Non-pigmented ciliary epithelial cell (primary cell): ENCODE measurements at regions not wholly inside any gene's neighbourhood (a gene's known extent, or its start where the extent isn't known, plus 50 kb on each side); places are given as distances from the start of the nearest gene placed in this dataset.
A peak's percentile ranks its signal among the peaks of the same experiment; 100 is the strongest.

ENCODE experiments used
- DNase-seq: peaks from one replicate; pipeline ENCODE4 v3.0.0-alpha.2; 2010; ENCODE audit warnings: low read depth

DNA sequence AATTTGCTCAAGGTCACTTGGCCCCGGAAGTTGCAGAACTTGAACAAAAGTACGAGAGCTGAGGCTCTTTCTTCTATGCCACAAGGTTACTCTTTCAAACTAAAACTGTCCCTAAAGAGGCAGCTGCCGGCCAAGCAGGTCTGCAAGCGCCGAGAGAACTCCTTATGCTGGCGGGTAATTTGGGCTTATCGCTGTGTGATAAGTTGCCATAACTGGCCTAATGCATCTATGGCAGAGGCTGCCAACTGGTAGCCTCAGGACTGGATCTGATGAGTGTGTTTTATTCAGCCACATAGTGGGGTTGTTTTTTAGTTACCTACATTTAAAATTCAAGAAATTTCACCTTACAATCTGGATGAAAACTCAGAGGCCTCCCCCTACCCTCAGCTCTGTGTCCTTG is 68.1 kb upstream of the SPOCK1 start:
- no peak for DNase-seq

DNA sequence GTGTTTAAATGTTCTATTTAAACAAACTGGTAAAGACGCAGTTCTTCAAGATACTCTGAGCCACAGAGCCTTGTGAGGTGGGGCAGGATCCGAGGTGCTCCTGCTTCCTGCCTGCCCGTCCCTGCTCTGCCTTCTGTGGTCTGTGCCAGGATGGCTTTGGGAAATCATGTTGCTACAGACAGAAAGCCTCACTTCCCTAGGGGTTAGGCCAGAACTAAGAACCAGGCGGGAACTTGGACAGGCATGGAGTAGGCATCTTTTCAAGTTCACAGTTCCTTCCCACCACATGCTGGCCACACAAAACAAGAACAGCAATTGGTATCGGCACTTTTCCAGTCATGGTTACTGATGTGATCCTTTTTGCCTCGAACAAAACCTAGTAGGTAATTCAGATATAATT is 67.7 kb upstream of the SPOCK1 start:
- no peak for DNase-seq

DNA sequence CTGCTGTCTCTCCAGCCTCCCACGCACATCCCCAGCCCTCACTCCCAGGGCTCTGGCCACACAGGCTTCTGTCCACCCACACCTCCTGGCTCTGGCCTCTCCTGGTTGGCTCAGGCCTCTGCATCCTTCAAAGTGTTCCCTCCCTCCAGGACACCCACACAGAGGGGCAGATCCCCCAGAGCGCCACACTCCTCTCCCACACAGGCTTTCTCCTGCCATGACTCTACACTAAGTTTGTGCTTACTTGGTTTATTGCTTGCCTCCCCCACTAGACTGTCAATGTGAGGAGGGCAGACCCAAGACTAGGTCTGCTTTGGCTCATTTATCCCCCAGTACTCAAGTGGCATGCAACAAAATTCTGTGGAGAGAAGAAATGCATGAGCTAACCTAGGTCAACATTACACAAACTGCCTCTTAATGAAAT is 67.0 kb upstream of the SPOCK1 start:
- no peak for DNase-seq

DNA sequence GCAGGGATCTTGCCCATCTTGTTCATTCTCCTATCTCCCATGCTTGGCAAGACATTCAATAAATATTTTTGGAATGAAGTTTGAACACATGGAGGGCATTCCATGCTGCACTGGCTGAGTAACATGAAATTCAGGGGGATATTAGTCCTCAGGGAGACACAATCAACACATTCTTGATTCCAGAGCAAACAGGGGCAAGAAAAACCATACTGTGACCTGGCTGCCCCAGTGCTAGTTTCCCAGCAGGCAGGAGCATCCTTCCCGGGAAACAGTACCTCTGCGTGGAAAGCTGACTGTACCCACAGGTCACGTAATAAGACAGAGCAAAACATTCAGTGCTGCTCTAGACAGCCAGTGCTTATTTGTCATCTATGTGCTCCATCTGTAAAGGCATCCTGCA is 66.3 kb upstream of the SPOCK1 start:
- no peak for DNase-seq

DNA sequence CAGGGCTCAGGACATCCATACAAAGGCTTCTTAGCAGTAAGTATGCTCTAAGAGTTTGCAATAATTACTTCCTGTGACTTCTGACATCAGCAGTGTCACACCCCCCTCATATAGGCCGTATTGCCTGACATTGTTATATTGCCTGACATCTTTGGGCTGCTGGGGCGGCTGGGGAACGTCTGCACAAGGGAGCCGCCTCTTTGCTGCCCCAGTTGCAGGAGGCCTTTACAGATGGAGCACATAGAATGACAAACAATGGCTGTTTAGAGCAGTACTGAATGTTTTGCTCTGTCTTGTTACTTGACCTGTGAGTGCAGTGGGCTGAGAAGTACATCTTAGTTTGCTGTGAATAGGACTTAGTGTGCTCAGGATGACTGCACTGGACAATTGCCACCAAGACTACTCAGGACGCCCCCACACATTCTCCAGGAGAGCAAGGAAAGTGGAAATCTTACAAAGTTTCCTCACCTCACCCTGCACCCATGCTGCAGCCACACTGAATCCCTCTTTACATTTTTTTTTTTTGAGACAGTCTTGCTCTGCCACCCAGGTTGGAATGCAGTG is 65.4 kb upstream of the SPOCK1 start:
- DNase-seq: no peak

DNA sequence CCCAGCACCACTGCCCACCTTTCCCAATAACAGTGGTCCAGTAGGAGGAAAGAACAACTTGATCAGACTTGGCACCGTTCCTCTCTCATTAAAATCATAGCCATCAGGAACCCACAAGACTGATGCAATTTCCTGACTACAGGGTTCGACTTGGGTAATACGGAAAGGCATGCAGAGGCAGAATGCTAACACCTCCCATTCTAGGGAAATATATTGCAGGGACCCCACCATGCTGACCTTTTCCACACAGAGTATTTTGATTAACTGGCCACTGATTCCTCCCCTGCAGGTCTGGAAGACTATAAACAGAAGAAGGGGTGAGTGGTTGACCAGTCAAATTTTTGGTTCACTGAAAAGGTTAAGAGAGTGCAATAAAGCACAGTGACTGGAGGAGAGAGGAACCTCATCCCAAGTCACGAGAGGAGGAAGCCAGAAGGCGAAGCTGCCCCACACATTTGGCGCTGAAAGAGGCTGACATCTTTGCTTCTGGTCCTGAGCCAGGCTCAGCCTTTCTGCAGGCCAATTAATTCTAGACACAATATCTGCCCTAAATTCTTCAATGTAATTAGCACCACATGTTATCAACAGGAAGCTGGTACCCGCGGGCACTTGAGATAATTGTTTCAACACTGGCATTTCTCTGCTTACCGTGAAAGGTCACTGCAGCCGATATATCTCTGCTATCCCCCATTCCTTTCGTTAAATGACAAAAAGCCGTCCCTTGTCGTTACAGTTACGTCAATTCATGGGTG is 64.7 kb upstream of the SPOCK1 start:
- peak; percentile 75 for DNase-seq

DNA sequence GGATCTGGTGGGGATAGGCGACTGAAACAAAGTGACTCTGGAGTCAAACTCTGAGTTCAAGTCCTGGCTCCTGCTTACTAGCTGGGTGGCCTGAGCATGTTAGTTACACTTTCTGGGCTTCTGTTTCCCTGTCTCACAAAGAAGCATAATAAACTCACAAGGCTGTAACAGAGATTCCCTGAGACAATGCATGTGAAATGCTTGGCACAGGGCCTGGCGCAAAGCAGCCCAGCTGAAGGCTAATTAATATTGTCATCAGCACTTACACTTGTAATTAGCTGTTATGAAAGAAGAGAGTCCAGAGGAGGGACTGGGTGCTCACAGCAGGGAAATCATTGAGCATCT is 64.1 kb upstream of the SPOCK1 start:
- DNase-seq: no peak

DNA sequence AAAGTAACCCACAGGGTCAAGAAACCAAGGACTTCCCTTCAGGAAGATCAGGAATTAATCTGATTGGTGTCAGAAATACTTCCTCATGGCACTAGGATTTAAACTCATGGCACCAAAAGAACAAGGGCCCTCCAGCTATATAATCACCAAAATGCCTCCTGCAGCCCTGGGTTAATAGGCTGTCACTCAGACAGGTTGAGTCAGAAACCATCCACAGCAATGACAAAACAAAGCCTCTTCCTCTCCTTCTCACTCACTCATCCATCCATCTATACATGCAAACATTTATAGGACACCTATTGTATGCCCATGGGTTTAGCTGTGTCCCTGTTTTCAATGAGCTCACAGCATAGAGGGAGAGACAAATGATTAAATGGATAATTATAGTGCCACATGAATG is 62.5 kb upstream of the SPOCK1 start:
- no peak for DNase-seq

DNA sequence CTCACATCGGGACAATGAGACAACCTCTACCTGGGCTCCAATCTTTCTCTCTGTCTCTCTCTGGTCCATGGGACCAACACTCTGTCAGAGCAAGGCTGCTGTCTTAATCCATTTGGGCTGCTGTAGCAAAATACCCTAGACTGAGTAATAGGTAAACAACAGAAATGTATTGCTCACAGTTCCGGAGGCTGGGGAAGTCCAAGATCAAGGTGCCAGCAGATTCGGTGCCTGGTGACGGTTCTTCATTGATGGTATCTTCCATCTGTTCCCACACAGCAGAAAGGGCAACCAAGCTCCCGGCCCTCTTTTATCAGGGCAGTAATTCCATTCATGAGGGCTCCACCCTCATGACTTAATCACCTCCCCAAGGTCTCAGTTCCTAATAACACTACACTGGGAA is 61.3 kb upstream of the SPOCK1 start:
- DNase-seq: no peak
